GM12878 (cell line): ENCODE measurements at regions not wholly inside any gene's neighbourhood (a gene's known extent, or its start where the extent isn't known, plus 50 kb on each side); places are given as distances from the start of the nearest gene placed in this dataset.
"Not testable (repeated sequence)": the region's sequence is repeated elsewhere in the genome, so short reads cannot be mapped to it uniquely, and the experiment has no call there.

ENCODE experiments used
- ATAC-seq: fragments of 200-7000 bp; cut with Tn5 transposase; 3 replicates; pipeline ENCODE4 v1.9.1; 2020; ENCODE audit warnings: mild to moderate bottlenecking, moderate library complexity
- BruUV-seq: library from RNA; stranded (reverse); fragments of 400-500 nt; replicated peaks from 2 replicates; lab custom pipeline; 2021; lab: Mats Ljungman, UMichigan
- CTCF ChIA-PET: fragments of 300-600 bp; sonication (Branson Sonifier 250); formaldehyde crosslinking; extraction: SDS; loops from one replicate; lab custom pipeline; 2021; ENCODE audit warnings: inconsistent platforms; lab: Yijun Ruan, JAX
- POLR2A ChIA-PET: fragments of 350-600 bp; formaldehyde crosslinking; extraction: SDS; loops from one replicate; lab custom pipeline; 2021; ENCODE audit warnings: inconsistent platforms; lab: Charles Lee
- RAD21 ChIA-PET: fragments of 300-600 bp; sonication (Branson Sonifier 250); formaldehyde crosslinking; loops from one replicate; lab custom pipeline; 2023; ENCODE audit warnings: antibody characterized with exemption; ENCODE audit not compliant: unreplicated experiment; lab: Charles Lee
- SMC1A ChIA-PET: fragments of 300-600 bp; sonication (Branson Sonifier 250); formaldehyde crosslinking; loops from one replicate; lab custom pipeline; 2023; ENCODE audit not compliant: unreplicated experiment, uncharacterized antibody; lab: Charles Lee
- DNase-seq: peaks from one replicate; pipeline ENCODE4 v3.0.0-alpha.2; 2011; ENCODE audit warnings: low read depth, low spot score
- FAIRE-seq: peaks from 3 replicates; lab custom pipeline; 2011; peaks lifted over from hg19 to GRCh38; lab: Jason Lieb, UNC
- H2AFZ ChIP-seq: 2 replicates; pipeline ENCODE4 v1.6.0; 2011; ENCODE audit warnings: low read depth, low read length, control low read depth; ENCODE audit not compliant: control insufficient read depth
- H3K27ac ChIP-seq: 2 replicates; pipeline ENCODE4 v1.5.1; 2011; ENCODE audit warnings: control low read depth; ENCODE audit not compliant: control insufficient read depth, insufficient read depth
- H3K27me3 ChIP-seq, 2 experiments: replicated peaks in 1 of 2; 2 replicates each; pipeline versions ENCODE4 v1.6.0 to v1.6.1; 2011; ENCODE audit warnings: low read length in 1 of 2; ENCODE audit not compliant: control insufficient read depth in 2 of 2, insufficient read depth in 2 of 2
- H3K36me3 ChIP-seq, 2 experiments: 2 replicates each; pipeline ENCODE4 v1.5.1; 2011; ENCODE audit warnings: low read length in 1 of 2; ENCODE audit not compliant: control insufficient read depth in 2 of 2, insufficient read depth in 2 of 2
- H3K4me1 ChIP-seq: 2 replicates; pipeline ENCODE4 v1.6.1; 2011; ENCODE audit warnings: mild to moderate bottlenecking, low read length, moderate library complexity, mixed read lengths; ENCODE audit not compliant: control insufficient read depth, insufficient read depth
- H3K4me2 ChIP-seq: 2 replicates; pipeline ENCODE4 v1.6.0; 2011; ENCODE audit warnings: control low read depth; ENCODE audit not compliant: control insufficient read depth, insufficient read depth
- H3K4me3 ChIP-seq: fragments of 200-600 bp; sonication (generic); 2 replicates; pipeline ENCODE4 v1.5.1; 2016
- H3K79me2 ChIP-seq: 2 replicates; pipeline ENCODE4 v1.6.0; 2011; ENCODE audit warnings: low read length; ENCODE audit not compliant: control insufficient read depth, insufficient read depth
- H3K9ac ChIP-seq: 2 replicates; pipeline ENCODE4 v1.8.0; 2011; ENCODE audit warnings: low read length, control low read depth, mixed read lengths; ENCODE audit not compliant: control insufficient read depth, insufficient read depth
- H3K9me3 ChIP-seq: replicated peaks from 3 replicates; pipeline ENCODE4 v1.5.1; 2011; ENCODE audit warnings: mild to moderate bottlenecking, low read length; ENCODE audit not compliant: control insufficient read depth, insufficient read depth
- H4K20me1 ChIP-seq: 2 replicates; pipeline ENCODE4 v1.6.0; 2011; ENCODE audit not compliant: control insufficient read depth, insufficient read depth
- IRF5 ChIP-seq: fragments of 450-650 bp; IDR thresholded peaks from 2 replicates; pipeline ENCODE4 v1.6.1; 2017; ENCODE audit warnings: borderline replicate concordance
- PML ChIP-seq: IDR thresholded peaks from 2 replicates; pipeline ENCODE4 v1.6.1; 2012; ENCODE audit warnings: low read length, inconsistent platforms
- ZSCAN29 ChIP-seq: fragments of 450-650 bp; IDR thresholded peaks from 2 replicates; pipeline ENCODE4 v1.6.1; 2017; ENCODE audit warnings: mild to moderate bottlenecking, moderate library complexity
- WGBS: methylation state at CpG from one replicate; pipeline ENCODE4 v1.1.6; 2016; ENCODE audit warnings: low lambda C conversion rate; ENCODE audit not compliant: insufficient replicate concordance, insufficient coverage; ENCODE audit errors: missing lambda C conversion rate; 5-methylcytosine and 5-hydroxymethylcytosine counted together
- in situ Hi-C: fragments of 300-500 bp; cut with MboI; formaldehyde crosslinking; loops from 9 replicates; pipeline ENCODE4 v1.14.3; 2018; ENCODE audit warnings: mixed read lengths
- intact Hi-C: fragments of 100-400 bp; cut with micrococcal nuclease; formaldehyde crosslinking; loops from one replicate; pipeline ENCODE4 v1.14.2; 2022; ENCODE audit not compliant: unreplicated experiment

- intact Hi-C loops = no loop called here
- no peak for TF ChIP-seq IRF5
- no peak for TF ChIP-seq PML
- Histone ChIP-seq H3K27me3 (peaks cover 0 to 1% of the 10 kb centered on the region in 2 experiments; a peak in 1 of 4 replicates), H3K4me2 (no peak overlapping the region), H4K20me1 (no peaks in the 10 kb centered on the region), H3K9me3 (no peaks in the 10 kb centered on the region), H3K4me3 (no peak overlapping the region), H3K27ac (no peak overlapping the region), H2AFZ (no peak overlapping the region), H3K9ac (no peak overlapping the region), H3K36me3 (no peaks in the 10 kb centered on the region), H3K79me2 (no peaks in the 10 kb centered on the region), H3K4me1 (no peaks in the 10 kb centered on the region)
- ChIA-PET SMC1A (interaction anchor here (1.8 kb wide), 1 partner anchor 12 kb away, joined by 7 read pairs; no protein-coding TSS in a partner anchor), CTCF (no interaction called here), RAD21 (no interaction called here), POLR2A (no interaction called here)
- DNase-seq (no peak), FAIRE-seq (no peak), ATAC-seq (no peak)
- no TSS peak for BruUV-seq
- in situ Hi-C loops = no loop called here
- 36% methylated on average over 6 of the region's 6 CpGs for WGBS
Measured at GRCh38 chr7:25469669-25470068, 241.4 kb upstream of the NPVF start.

- H2AFZ ChIP-seq = no peak overlapping the region
- ATAC-seq = no peak
- H3K36me3 ChIP-seq = no peaks in the 10 kb centered on the region
- BruUV-seq = no TSS peak
- no peak for TF ChIP-seq ZSCAN29
- ChIA-PET SMC1A (interaction anchor here (0.6 kb wide), 1 partner anchor 231 kb away, joined by 3 read pairs; no protein-coding TSS in a partner anchor), RAD21 (no interaction called here), CTCF (interaction anchor here (1.1 kb wide), 1 partner anchor 91 kb away, joined by 3 read pairs; no protein-coding TSS in a partner anchor), POLR2A (no interaction called here)
- no peak for FAIRE-seq
- no peaks in the 10 kb centered on the region for H3K9me3 ChIP-seq
- no peaks in the 10 kb centered on the region for H4K20me1 ChIP-seq
- H3K9ac ChIP-seq = no peak overlapping the region
- H3K4me2 ChIP-seq = no peak overlapping the region
- no peak overlapping the region for H3K27ac ChIP-seq
- in situ Hi-C loops (no loop called here), intact Hi-C loops (no loop called here)
- 61% methylated on average over 9 of the region's 9 CpGs for WGBS
- no peaks in the 10 kb centered on the region for H3K79me2 ChIP-seq
- H3K4me1 ChIP-seq = no peaks in the 10 kb centered on the region
- H3K4me3 ChIP-seq = no peak overlapping the region
- no peak for DNase-seq
- peaks cover 0 to 4% of the 10 kb centered on the region in 2 experiments; a peak in 2 of 4 replicates for H3K27me3 ChIP-seq
Measured at GRCh38 chr7:25476863-25477499, 248.7 kb upstream of the NPVF start.

DNA sequence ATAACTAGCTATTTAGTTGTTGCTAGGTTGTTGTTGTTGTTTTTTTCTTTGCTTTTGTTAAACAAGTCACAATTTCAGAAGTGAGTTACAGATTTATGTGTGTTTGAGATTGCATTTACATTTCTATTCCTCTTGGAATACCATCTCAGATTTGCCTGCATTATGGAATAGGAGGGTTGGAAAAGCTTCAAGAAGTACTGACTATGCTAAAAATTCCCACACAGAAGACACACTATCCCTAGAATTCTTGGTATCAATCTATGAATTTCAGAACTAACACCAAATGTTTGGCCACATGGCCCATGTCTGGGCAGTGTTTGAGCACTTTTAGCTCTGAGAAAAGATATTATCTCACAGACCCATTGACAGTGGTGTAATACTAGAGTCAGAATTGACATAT, 249.9 kb upstream of the NPVF start:
- SMC1A ChIA-PET, FAIRE-seq: not testable (repeated sequence)

More for the DNA sequence above, 249.9 kb upstream of the NPVF start:
- H3K79me2 ChIP-seq, CTCF ChIA-PET, H4K20me1 ChIP-seq, intact Hi-C loops, POLR2A ChIA-PET, H3K27me3 ChIP-seq, RAD21 ChIA-PET, H3K4me3 ChIP-seq, ATAC-seq, H3K9ac ChIP-seq, BruUV-seq, H3K36me3 ChIP-seq, H3K4me2 ChIP-seq, H3K9me3 ChIP-seq, H3K27ac ChIP-seq, H3K4me1 ChIP-seq, H2AFZ ChIP-seq, in situ Hi-C loops, DNase-seq: not testable (repeated sequence)
